MM.1S (cell line): ENCODE measurements at regions not wholly inside any gene's neighbourhood (a gene's known extent, or its start where the extent isn't known, plus 50 kb on each side); places are given as distances from the start of the nearest gene placed in this dataset.

ENCODE experiments used
- DNase-seq: peaks from one replicate; pipeline ENCODE4 v3.0.0-alpha.2; 2015
- H2AFZ ChIP-seq: fragments of 300-600 bp; sonication (generic); 2 replicates; pipeline ENCODE4 v1.6.0; 2016; ENCODE audit warnings: antibody characterized with exemption, low read length
- H3F3A ChIP-seq: fragments of 300-600 bp; sonication (generic); 2 replicates; pipeline ENCODE4 v1.6.1; 2016; ENCODE audit warnings: mild to moderate bottlenecking, antibody characterized with exemption, low read length, moderate library complexity, mixed read lengths; ENCODE audit not compliant: insufficient read depth
- H3K27ac ChIP-seq: fragments of 300-600 bp; sonication (generic); 2 replicates; pipeline ENCODE4 v1.5.1; 2016; ENCODE audit warnings: mild to moderate bottlenecking, low read length
- H3K27me3 ChIP-seq: fragments of 300-600 bp; sonication (generic); replicated peaks from 2 replicates; pipeline ENCODE4 v1.6.0; 2016; ENCODE audit warnings: low read length; ENCODE audit not compliant: insufficient read depth
- H3K36me3 ChIP-seq: fragments of 300-600 bp; sonication (generic); replicated peaks from 2 replicates; pipeline ENCODE4 v1.6.1; 2016; ENCODE audit warnings: mild to moderate bottlenecking, low read length, mixed read lengths; ENCODE audit not compliant: insufficient read depth
- H3K4me1 ChIP-seq: fragments of 300-600 bp; sonication (generic); 2 replicates; pipeline ENCODE4 v1.6.1; 2016; ENCODE audit warnings: low read length, mixed read lengths
- H3K4me2 ChIP-seq: fragments of 300-600 bp; sonication (generic); 2 replicates; pipeline ENCODE4 v1.6.0; 2016; ENCODE audit warnings: low read depth, low read length
- H3K4me3 ChIP-seq: fragments of 300-600 bp; sonication (generic); 2 replicates; pipeline ENCODE4 v1.5.1; 2016; ENCODE audit warnings: low read length, mixed read lengths
- H3K79me2 ChIP-seq: fragments of 300-600 bp; sonication (generic); 2 replicates; pipeline ENCODE4 v1.6.1; 2016; ENCODE audit warnings: mixed run types, low read length, mixed read lengths
- H3K9ac ChIP-seq: fragments of 300-600 bp; sonication (generic); 2 replicates; pipeline ENCODE4 v1.6.1; 2016; ENCODE audit warnings: low read length, mixed read lengths
- H3K9me2 ChIP-seq: fragments of 300-600 bp; sonication (generic); replicated peaks from 2 replicates; pipeline ENCODE4 v1.6.1; 2016; ENCODE audit warnings: mild to moderate bottlenecking, low read length, mixed read lengths; ENCODE audit not compliant: insufficient read depth
- H3K9me3 ChIP-seq: fragments of 300-600 bp; sonication (generic); replicated peaks from 2 replicates; pipeline ENCODE4 v1.6.1; 2016; ENCODE audit warnings: mild to moderate bottlenecking, low read length, mixed read lengths; ENCODE audit not compliant: insufficient read depth
- H4K20me1 ChIP-seq: fragments of 300-600 bp; sonication (generic); 2 replicates; pipeline ENCODE4 v1.6.1; 2016; ENCODE audit warnings: mild to moderate bottlenecking, low read length, moderate library complexity, mixed read lengths; ENCODE audit not compliant: insufficient read depth
- EZH2 ChIP-seq: fragments of 300-600 bp; sonication (generic); optimal IDR thresholded peaks from 2 replicates; pipeline ENCODE3; 2017; ENCODE audit warnings: low read depth, mild to moderate bottlenecking, antibody characterized with exemption, low read length, mixed read lengths
- EZH2phosphoT487 ChIP-seq: fragments of 300-600 bp; sonication (generic); IDR thresholded peaks from 2 replicates; pipeline ENCODE4 v1.6.1; 2018; ENCODE audit warnings: antibody characterized with exemption, low read length
- TF ChIP-seq, protein P1 (sequence below): fragments of 300-600 bp; sonication (generic); IDR thresholded peaks from 2 replicates; pipeline ENCODE4 v1.5.1; 2016; ENCODE audit warnings: antibody characterized with exemption, low read length, mixed read lengths

DNA sequence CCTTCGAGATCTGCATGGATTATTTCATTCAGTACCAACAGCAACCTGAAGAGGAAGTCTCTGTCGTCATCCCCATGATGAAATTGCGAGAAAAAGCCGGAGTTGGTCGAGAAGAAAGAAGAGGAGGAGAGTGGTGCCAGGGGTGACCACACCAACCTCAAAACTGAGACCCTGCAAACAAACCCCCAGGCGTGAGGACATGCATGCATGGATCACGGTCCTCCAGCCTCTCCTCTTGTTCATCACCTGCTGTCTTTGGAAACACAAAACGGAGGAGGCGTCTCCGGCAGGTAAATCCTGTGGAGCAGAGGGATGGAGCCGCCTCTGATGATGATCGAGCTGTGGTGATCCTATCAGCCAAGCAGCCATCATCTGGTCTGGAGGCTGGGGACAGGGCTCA is 114.4 kb upstream of the IRX2 start:
- Histone ChIP-seq H2AFZ (no peak overlapping the region), H3K27ac (no peak overlapping the region), H3F3A (no peaks in the 10 kb centered on the region), H3K9ac (no peak overlapping the region), H3K36me3 (no peaks in the 10 kb centered on the region), H3K4me2 (no peak overlapping the region), H3K4me3 (no peak overlapping the region), H3K9me2 (no peaks in the 10 kb centered on the region), H3K4me1 (no peaks in the 10 kb centered on the region), H3K9me3 (no peaks in the 10 kb centered on the region; the same call in 1 of the 2 replicates), H4K20me1 (no peaks in the 10 kb centered on the region), H3K79me2 (no peaks in the 10 kb centered on the region), H3K27me3 (no peaks in the 10 kb centered on the region)
- TF ChIP-seq, protein P1, sequence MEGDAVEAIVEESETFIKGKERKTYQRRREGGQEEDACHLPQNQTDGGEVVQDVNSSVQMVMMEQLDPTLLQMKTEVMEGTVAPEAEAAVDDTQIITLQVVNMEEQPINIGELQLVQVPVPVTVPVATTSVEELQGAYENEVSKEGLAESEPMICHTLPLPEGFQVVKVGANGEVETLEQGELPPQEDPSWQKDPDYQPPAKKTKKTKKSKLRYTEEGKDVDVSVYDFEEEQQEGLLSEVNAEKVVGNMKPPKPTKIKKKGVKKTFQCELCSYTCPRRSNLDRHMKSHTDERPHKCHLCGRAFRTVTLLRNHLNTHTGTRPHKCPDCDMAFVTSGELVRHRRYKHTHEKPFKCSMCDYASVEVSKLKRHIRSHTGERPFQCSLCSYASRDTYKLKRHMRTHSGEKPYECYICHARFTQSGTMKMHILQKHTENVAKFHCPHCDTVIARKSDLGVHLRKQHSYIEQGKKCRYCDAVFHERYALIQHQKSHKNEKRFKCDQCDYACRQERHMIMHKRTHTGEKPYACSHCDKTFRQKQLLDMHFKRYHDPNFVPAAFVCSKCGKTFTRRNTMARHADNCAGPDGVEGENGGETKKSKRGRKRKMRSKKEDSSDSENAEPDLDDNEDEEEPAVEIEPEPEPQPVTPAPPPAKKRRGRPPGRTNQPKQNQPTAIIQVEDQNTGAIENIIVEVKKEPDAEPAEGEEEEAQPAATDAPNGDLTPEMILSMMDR: no peak
- no peak for TF ChIP-seq EZH2
- no peak for DNase-seq

DNA sequence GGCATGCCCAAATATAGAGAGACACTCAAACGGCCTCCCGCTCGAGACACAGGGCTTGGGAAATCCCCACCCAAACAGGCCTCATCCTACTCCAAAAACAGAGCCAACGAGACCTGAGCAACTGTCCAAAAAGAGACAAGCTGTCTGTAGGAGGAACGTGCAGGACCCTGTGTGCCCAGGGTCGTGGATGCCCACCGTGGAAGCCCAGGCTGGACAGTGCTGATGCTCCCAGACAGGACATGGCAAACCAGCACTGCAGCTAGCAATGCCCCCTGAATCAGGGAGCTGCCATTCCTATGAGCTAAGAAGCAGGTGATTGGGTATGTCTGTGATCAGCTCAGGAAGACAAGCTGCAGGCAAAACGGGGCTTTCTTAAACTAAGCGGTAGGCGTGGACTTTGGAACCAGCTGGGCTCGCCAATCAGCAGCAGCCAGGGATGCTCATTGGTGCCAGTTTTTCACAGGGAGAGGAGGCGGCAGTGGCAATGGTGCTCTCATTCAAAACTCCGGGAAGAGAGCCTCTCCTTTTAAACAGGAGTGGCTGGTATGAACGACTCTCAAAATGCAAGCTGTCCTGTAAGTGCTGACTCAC is 113.1 kb upstream of the IRX2 start:
- H3K27ac ChIP-seq: no peak overlapping the region
- H2AFZ ChIP-seq: no peak overlapping the region

DNA sequence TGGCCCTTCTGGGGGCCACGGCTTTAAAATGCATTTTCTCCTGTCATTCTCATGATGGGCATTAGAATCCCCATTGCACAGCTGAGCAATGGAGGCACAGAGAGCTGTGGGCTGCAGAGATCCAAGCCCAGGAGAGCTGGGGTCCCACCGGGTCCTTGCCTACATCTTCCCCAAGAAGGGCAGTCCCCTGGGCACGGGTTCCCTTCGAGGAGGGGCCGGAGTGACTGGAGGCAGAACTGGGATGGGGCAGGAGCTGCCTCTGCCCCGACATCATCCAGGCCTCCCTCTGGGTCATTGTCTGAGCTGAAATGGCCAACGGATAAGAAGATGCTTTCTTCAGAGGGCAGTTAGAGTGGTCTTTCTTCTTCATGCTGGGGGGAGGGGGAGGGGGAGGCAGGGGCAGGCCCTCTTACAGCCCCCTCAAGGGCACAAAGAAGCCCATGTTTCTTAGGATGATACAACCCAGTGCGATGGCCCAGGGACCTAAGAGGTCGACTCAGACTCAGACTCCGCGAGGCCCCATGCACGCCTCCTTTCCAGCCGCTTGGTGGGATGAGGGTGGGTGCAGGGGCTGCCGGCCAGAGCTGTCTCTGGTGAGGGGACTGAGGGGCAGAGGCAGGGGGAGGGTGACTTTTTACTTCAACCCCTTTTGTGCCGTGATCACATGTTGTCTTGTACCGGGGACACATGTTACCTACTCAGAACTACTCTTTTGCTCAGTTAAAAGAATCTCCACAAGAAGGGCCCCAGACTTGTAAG is 112.4 kb upstream of the IRX2 start:
- Histone ChIP-seq H3F3A (no peaks in the 10 kb centered on the region), H3K27ac (no peak overlapping the region), H3K36me3 (no peaks in the 10 kb centered on the region), H3K27me3 (no peaks in the 10 kb centered on the region), H3K4me3 (no peak overlapping the region), H2AFZ (no peak overlapping the region), H3K4me2 (no peak overlapping the region), H3K9me3 (no peaks in the 10 kb centered on the region; the same call in 1 of the 2 replicates), H3K79me2 (no peaks in the 10 kb centered on the region), H4K20me1 (no peaks in the 10 kb centered on the region), H3K9ac (no peak overlapping the region), H3K4me1 (no peaks in the 10 kb centered on the region), H3K9me2 (no peaks in the 10 kb centered on the region)
- DNase-seq: no peak
- TF ChIP-seq, protein P1: no peak
- TF ChIP-seq EZH2: no peak
- TF ChIP-seq EZH2phosphoT487: no peak

More for the DNA sequence above, 113.1 kb upstream of the IRX2 start:
- Histone ChIP-seq H3K4me1 (no peaks in the 10 kb centered on the region), H3K9ac (no peak overlapping the region), H3F3A (no peaks in the 10 kb centered on the region), H3K79me2 (no peaks in the 10 kb centered on the region), H3K4me2 (no peak overlapping the region), H3K4me3 (no peak overlapping the region), H3K9me2 (no peaks in the 10 kb centered on the region), H3K27me3 (no peaks in the 10 kb centered on the region), H3K36me3 (no peaks in the 10 kb centered on the region), H3K9me3 (no peaks in the 10 kb centered on the region; the same call in 1 of the 2 replicates), H4K20me1 (no peaks in the 10 kb centered on the region)
- DNase-seq: no peak
- TF ChIP-seq EZH2phosphoT487 (no peak), EZH2 (no peak)
- TF ChIP-seq, protein P1: no peak
